GM12878 (cell line): ENCODE measurements at regions not wholly inside any gene's neighbourhood (a gene's known extent, or its start where the extent isn't known, plus 50 kb on each side); places are given as distances from the start of the nearest gene placed in this dataset.

ENCODE experiments used
- CREB1 ChIP-seq: IDR thresholded peaks from 2 replicates; pipeline ENCODE4 v1.6.1; 2012; ENCODE audit warnings: low read depth, mild to moderate bottlenecking, inconsistent platforms
- ETV6 ChIP-seq, 2 experiments: fragments of 450-650 bp in 1 of 2; IDR thresholded peaks in 1 of 2; conservative IDR thresholded peaks in 1 of 2; 2 replicates each; pipeline ENCODE4 v1.6.1; 2014; ENCODE audit warnings: antibody characterized with exemption in 1 of 2, borderline replicate concordance in 1 of 2, low read depth in 1 of 2, mild to moderate bottlenecking in 1 of 2, moderate library complexity in 1 of 2
- GATAD2B ChIP-seq: fragments of 450-650 bp; conservative IDR thresholded peaks from 2 replicates; pipeline ENCODE4 v1.6.1; 2017; ENCODE audit warnings: low read depth, mild to moderate bottlenecking, moderate library complexity
- HDAC2 ChIP-seq: fragments of 200-600 bp; sonication (generic); IDR thresholded peaks from 2 replicates; pipeline ENCODE4 v1.6.1; 2017
- KAT2A ChIP-seq: conservative IDR thresholded peaks from 2 replicates; pipeline ENCODE4 v1.6.1; 2011; ENCODE audit warnings: low read depth, low read length; ENCODE audit not compliant: control insufficient read depth
- NRF1 ChIP-seq: conservative IDR thresholded peaks from 2 replicates; pipeline ENCODE4 v1.6.1; 2011; ENCODE audit warnings: mild to moderate bottlenecking, low read depth, low read length, improper control_type of control experiment
- ZBTB11 ChIP-seq: fragments of 450-650 bp; formaldehyde crosslinking; IDR thresholded peaks from 2 replicates; pipeline ENCODE4 v1.5.0; 2022; ENCODE audit warnings: mild to moderate bottlenecking, missing genetic modification characterization
- TF ChIP-seq, protein P1 (sequence below): fragments of 450-650 bp; IDR thresholded peaks from 2 replicates; pipeline ENCODE4 v1.6.1; 2018; ENCODE audit warnings: borderline replicate concordance, mild to moderate bottlenecking; ENCODE audit not compliant: partially characterized antibody

- TF ChIP-seq, protein P1, sequence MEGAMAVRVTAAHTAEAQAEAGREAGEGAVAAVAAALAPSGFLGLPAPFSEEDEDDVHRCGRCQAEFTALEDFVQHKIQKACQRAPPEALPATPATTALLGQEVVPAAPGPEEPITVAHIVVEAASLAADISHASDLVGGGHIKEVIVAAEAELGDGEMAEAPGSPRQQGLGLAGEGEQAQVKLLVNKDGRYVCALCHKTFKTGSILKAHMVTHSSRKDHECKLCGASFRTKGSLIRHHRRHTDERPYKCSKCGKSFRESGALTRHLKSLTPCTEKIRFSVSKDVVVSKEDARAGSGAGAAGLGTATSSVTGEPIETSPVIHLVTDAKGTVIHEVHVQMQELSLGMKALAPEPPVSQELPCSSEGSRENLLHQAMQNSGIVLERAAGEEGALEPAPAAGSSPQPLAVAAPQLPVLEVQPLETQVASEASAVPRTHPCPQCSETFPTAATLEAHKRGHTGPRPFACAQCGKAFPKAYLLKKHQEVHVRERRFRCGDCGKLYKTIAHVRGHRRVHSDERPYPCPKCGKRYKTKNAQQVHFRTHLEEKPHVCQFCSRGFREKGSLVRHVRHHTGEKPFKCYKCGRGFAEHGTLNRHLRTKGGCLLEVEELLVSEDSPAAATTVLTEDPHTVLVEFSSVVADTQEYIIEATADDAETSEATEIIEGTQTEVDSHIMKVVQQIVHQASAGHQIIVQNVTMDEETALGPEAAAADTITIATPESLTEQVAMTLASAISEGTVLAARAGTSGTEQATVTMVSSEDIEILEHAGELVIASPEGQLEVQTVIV: no peak
- TF ChIP-seq CREB1: no peak
- no peak for TF ChIP-seq GATAD2B
- TF ChIP-seq NRF1: no peak
- no peak for TF ChIP-seq ETV6 (conservative IDR thresholded peaks at IDR 0.05 in 1 of 2, IDR thresholded peaks at IDR 0.05 in 1 of 2; ENCODE audit: borderline replicate concordance in 1 of 2, low read depth in 1 of 2)
- TF ChIP-seq KAT2A: no peak
- TF ChIP-seq HDAC2: no peak
- no peak for TF ChIP-seq ZBTB11 (CRISPR knock-in tag)
Observed at GRCh38 chr14:23863836-23864235, 89.7 kb upstream of the DHRS4 start (continued).
